GM21717 (cell line): ENCODE measurements at regions not wholly inside any gene's neighbourhood (a gene's known extent, or its start where the extent isn't known, plus 50 kb on each side); places are given as distances from the start of the nearest gene placed in this dataset.
"Not testable (repeated sequence)": the region's sequence is repeated elsewhere in the genome, so short reads cannot be mapped to it uniquely, and the experiment has no call there.

Source experiments
- ATAC-seq: cut with Tn5 transposase; IDR thresholded peaks from one replicate; pipeline ENCODE4 v1.9.1; 2021; ENCODE audit warnings: mild to moderate bottlenecking, moderate library complexity; ENCODE audit not compliant: unreplicated experiment

DNA sequence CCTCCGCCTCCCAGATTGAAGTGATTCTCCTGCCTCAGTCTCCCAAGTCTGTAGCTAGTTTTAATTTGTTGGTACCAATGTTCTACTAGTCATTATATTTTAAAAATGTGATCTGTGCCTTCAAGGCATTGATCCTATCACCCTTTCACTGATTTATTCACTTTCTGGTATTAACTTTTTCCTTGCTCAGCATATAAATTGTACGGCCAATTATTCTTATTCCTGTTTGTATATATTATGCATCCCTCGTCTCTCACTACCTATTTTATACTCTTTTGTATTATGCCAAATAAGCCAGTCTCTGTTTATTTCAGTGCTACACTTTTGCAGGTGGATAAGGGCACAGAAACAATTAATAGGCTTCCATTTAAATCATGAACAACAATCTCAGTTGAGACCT is 620.2 kb upstream of the BCHE start:
- ATAC-seq: no peak

DNA sequence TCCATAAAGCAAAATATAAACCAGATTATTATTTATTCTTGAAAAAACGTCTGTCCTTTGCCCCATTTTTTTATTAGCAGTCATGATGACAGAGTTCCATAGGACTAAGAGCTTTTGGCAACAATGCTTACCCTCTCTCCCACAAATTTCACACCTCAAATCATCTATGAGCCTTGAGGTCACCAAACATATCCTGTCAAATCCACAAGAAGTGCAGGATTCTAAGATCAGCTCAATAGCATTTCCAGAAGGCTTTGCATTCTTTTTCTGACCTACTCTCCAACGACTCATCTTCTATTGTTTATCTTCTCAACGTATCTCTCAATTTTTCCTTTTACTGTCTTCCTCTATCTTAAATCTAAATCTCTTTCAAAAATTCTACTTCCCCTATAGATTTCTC is 619.1 kb upstream of the BCHE start:
- ATAC-seq: no peak

DNA sequence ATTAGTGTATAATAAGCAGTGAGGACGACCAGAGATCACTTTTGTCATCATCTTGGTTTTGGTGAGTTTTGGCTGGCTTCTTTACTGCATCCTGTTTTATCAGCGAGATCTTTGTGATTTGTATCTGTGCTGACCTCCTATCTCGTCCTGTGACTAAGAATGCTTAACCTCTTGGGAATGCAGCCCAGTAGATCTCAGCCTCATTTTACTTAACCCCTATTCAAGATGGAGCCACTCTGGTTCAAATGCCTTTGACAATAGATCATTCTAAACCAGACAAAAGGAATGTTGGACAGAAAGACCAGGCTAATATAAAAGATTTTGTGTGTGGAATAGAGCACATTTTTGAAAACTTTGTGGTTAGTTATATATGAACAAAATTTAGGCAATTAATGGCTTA is 618.5 kb upstream of the BCHE start:
- ATAC-seq: no peak

DNA sequence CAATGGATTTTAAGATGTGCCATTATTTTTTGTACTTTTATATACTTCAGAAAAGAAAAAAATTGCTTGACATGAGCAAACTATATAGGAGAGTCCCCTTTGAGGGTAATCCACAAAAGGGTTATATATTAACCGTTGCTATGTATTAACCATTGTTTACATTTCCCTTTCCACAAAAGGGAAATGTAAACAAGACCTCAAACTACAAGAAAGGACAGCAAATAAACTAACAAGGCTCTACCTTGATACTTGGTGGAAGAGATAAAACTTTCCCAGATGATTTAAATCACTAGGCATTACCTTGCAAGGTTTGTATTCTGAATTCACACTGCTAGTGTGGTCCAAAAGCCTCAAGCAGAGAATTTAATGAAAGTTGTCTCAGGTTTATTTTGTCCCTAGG is 616.3 kb upstream of the BCHE start:
- ATAC-seq: no peak

DNA sequence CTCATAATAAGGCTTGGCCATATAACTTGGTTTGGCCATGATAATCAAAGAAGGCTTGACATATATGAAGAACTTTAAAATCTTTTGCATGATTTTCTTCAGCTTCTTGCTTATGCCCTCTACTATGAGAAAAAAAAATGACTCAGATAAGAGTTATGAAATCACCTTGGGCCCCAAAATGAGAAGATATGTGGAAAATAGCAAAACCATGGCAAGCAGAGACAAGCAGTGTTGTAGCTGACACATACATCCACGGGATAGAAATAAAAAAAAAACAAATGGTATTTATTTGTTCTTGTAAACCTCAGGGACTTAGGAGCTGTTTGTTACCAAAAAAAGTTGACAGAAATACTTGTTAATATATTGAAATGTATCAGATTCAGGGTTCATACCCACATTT is 614.8 kb upstream of the BCHE start:
- ATAC-seq: no peak

DNA sequence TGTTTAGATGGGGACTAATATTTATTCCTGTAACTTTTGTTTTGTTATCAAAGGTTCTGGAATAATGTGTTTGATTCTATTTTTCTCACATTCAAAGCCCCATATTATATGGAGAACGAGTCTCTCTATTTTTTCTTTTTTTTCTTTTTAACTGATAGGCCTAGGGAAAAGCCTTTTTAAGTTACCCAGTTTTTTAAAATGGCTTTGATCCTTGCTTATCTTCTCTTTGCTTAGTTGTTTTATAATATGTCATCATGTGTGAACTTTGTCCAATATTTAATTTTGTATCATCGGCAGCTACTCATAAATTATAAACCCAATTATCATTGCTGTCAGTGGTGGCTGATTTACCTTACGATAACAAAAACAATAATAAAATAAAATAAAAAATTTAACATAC is 610.3 kb upstream of the BCHE start:
- no peak for ATAC-seq

DNA sequence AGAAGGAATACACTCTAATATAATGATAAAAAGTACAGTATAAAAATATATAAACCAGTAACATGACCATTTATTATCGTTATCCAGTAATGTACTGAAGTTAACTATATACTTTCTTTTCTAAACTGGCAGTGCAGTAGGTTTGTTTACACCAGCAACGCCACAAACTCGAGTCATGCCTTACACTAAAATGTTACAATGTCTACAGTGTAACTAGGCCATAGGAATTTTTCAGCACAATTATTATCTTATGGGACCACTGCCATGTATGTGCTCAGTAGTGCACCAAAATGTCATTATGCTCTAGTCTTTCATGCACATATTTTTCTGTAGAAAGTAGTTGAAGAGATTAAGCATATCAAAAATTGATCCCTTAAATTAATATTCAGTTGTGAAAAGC is 609.8 kb upstream of the BCHE start:
- no peak for ATAC-seq

DNA sequence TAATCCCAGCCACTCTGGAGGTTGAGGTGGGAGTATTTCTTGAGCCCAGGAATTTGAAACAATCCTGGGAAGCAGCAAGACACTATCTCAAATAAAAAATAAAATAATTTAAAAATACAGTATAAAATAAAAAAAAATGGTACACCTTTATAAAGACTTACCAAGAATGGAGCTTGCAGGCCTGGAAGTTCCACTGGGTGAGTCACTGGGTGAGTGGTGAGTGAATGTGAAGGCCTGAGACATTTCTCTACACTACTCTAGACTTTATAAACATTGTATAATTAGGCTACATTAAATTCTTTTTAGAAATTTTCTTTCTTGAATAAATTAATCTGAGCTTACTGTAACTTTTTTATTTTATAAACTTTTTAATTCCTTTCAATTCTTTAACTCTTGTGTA is 609.1 kb upstream of the BCHE start:
- no peak for ATAC-seq

DNA sequence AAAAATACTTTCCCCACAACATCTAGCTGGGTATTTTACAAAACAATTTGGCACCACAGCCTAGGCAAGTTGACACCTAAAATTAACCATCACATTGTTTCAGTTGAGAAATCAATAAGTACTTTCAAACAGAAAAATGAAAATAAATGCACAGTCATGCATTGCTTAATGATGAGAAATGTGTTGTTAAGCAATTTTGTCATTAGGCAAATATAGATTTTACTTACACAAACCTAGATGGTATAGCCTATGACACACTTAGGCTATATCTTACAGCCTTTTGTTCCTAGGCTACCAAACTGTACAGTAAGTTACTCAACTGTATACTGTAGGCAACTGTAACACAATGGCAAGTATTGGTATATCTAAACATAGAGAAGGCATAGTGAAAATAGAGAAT is 608.6 kb upstream of the BCHE start:
- ATAC-seq: no peak

DNA sequence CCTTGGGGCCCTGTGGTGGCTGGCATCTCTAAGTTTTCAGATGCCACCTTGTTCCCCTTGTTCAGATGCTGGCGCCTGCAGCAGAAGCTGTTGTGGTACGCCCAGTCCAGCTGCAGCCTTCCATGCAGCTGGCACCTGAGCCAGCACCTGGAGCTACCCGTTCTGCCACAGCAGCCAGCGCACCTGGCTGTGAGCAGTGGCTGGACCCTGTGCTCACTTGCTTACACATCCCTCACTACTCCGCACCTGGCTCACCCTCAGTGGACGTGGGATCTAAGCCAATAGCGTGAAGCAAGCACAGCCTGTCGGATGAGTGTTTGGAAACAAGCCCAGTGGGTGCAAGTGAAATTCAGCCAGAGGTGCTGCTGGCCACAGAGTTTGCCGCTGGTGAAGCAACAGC is 607.5 kb upstream of the BCHE start:
- ATAC-seq: no peak

DNA sequence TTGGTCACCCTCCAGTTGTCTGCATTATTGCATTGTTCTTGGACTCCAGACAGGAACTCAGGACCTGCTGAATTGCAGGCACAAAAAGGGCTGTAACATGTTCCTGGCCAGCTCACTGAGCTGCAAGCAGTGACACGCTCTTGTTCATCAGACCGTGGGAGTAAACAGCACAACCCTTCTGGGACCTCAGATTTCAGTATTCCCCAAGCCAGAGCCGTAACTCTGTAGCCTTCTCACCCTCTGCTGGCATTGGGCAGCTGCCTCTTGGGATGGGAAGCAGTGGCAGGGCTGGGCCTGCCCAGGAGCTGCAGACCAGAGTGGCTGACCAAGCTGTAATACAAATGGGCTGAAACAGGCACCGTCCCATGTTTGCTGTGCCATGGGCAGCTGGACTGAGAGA is 607.1 kb upstream of the BCHE start:
- ATAC-seq: no peak

DNA sequence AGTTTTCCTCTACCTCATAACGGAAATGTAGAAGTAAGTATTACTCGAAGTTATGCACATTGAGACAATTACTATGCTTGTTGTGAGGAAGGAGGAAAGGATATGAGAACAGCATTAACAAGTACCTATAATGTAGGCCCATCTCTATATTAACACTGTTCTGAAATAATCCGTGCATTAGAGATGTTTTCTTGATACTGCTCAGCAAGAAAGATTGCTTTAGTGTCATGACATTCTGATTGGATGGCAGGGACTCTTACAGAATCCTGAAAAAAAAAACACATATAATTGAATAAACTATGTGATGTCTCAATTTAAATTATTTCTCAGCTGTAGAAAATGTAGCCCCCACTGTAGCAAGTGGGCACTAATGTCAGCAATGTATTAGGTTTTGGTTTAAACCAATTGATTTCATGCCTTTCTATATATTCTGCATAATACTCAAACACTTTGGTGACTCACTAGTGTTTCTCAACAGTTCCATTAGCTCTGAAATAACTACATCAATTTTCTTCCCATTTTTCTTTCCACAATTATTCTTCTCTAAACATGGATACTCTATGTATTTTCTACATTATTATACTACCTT is 598.3 kb upstream of the BCHE start:
- no peak for ATAC-seq

DNA sequence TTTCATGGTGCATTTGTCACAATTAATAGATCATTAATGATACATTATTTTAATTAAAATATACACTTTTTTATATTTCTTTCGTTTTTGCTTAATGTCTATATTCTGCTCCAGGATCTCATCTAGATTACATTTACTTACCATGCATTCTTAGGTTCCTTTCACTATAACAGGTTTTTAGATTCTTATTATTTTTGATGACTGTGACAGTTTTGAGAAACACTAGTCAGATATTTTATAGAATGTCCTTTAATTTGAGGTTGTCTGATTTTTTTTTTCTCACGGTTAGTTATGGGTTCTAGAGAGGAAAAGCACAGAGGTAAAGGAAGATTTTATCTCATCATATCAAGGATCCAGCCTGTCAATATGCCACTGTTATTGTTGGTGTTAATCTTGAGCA is 595.8 kb upstream of the BCHE start:
- ATAC-seq: no peak

DNA sequence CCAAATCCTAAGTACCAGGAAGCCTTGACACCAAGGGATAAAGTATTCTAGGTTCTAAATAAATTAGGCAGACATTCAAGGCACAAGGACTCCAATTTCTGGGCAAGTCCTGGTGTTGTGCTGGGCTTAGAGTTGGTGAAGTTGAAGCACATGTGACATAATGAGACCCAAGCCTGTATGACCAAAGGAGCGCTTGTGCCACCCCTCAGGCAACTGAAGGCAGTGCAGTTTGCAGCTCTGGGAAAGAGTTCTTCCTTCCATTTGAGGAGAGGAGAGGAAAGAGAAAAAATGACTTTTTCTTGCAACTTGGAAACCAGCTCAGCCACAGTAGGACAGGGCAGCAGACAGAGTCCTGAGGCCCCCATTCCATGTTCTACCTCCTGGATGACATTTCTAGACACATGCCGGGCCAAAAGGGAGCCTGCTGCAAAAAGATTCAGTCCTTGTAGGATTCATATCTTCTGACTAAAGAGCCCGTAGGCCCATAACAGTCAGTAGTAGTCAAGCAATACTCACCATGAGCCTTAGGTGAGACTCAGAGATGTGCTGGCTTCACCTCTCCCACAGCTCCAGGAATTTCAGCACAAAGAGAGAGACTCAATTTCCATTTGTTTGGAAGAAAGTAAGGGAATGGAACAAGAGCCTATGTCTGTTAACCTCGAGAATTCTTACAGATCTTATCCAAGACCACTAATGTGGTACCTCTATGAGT is 588.8 kb upstream of the BCHE start:
- ATAC-seq: no peak

DNA sequence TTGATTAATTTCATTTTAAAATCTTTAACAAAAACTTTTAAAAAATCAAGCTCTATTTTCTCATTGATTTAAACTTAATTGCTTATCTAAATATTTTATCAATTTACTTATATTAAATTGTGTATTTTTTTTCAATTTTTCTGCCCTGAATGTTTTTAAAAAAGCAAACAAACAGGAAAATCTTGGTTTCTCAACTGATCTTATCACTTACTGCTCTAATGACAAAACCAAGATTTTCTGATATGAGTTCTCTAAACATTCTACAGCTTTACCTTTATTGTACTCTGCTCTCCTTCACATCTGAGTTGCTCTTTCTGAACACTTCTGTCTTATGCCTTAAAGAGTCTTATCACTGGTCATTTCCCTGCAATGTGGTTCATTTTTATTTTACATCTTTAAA is 587.8 kb upstream of the BCHE start:
- no peak for ATAC-seq

DNA sequence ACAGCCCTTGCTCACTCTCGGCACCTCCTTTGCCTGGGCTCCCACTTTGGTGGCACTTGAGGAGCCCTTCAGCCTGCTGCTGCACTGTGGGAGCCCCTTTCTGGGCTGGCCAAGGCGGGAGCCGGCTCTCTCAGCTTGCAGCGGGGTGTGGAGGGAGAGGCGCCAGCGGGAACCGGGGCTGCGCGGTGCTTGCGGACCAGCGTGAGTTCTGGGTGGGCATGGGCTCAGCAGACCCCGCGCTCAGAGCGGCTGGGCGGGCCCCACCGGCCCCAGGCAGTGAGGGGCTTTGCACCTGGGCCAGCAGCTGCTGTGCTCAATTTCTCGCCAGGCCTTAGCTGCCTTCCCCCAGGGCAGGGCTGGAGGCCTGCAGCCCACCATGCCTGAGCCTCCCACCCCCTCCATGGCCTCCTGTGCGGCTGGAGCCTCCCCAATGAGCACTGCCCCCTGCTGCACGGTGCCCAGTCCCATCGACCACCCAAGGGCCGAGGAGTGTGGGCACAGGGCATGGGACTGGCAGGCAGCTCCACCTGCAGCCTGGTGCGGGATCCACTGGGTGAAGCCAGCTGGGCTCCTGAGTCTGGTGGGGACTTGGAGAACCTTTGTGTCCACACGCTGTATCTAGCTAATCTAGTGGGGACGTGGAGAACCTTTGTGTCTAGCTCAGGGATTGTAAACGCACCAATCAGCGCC is 586.7 kb upstream of the BCHE start:
- not testable (repeated sequence) for ATAC-seq

DNA sequence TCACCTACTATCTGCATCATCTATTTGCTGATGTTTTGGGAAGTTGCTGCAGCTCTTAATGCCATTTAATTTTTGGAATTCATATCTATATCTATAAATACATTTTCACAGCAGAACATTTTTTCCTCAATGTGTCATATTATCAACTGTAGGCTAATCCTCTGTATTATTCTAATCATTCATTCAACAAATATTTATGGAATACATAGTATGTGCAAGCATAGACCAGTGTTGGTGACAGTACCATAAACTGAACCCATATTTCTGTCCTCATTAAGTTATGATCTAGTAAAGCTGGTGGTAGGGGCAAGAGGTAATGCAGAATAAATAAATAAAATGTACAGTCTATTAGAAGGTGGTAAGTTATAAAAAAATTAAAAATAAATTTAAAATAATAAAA is 585.3 kb upstream of the BCHE start:
- no peak for ATAC-seq

DNA sequence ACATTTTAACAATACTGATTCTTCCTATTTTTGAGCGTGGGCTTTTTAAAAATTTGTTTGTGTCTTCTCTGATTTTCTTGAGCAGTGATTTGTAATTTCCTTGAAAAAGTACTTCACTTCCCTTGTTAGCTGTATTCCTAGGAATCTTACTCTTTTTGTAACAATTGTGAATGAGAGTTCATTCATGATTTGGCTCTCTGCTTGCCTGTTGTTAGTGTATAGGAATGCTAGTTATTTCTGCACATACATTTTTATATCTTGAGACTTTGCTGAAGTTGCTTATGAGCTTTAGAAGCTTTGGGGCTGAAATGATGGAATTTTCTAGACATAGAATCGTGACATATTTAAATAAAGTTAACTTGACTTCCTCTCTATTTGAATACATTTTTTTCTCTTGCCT is 582.8 kb upstream of the BCHE start:
- no peak for ATAC-seq

DNA sequence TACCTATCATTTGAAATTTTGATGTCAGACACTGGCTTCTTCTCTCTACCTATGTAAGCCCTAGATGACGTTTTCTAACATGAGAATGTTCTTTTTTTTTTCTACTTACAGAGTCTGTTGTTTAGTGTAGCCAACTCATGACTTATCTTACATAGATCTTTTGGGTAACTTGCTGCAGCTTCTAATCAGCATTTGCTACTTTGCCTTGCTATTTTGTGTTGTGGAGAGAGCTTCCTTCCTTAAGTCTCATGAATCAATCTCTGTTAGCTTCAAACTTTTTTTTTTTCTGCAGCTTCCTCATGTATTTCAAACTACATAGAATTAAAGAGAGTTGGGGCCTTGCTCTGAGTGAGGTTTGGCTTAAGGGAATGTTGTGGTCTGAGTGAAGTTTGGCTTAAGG is 568.7 kb upstream of the BCHE start:
- no peak for ATAC-seq

DNA sequence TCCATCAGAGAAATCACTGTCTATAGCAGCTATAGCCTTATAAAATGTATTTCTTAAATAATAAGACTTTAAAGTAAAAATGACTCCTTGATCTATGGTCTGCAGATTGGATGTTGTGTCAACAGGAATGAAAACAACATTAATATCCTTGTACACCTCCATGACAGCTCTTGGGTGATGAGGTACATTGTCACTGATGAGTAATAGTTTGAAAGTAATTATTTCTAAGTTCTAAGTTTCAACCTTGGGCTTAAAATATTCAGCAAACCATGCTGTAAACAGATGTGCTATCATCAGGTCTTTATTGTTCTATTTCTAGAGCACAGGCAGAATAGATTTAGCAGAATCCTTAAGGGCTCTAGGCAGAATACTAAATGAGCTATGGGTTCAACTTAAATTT is 568.2 kb upstream of the BCHE start:
- no peak for ATAC-seq

DNA sequence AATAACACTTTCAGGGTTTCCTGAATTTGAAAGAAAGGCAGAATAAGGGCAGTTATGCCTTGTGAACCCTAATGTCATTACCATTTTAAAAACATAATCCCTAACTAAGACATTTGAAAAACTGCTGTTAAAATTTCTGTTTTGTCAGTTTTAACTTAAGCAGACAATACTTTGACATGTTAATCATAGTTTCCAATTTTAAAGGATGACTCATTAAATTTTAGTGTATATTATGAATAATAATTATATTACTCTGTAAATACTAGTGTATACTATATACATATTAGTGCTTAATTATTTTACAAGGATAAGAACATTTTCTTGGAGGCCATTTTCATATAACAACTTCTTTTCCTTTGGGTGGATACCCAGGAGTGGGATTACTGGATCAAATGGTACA is 553.1 kb upstream of the BCHE start:
- ATAC-seq: no peak

DNA sequence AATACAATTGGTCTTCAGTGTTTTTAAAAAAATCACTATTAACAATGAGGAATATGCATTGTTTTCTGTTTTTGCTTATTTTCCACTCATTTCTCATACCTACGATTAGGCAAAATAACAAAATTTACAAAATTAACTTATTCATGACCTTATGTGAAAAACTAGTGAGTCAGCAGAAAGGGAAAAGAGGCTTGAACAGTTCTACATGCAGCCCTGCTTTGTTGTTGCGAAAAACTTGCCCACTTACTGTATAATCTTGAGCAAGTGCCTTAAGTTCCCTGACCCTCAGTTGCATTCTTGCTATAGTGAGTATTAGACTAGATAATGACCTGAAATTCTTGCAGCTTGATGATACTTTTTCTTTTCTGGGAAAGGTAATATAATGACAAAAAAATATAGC is 551.1 kb upstream of the BCHE start:
- ATAC-seq: no peak
